ENCODE measurements at regions not wholly inside any gene's neighbourhood (a gene's known extent, or its start where the extent isn't known, plus 50 kb on each side); places are given as distances from the start of the nearest gene placed in this dataset.

- TF ChIP-seq USF1 (IDR thresholded peaks at IDR 0.05): no peak
- no peak for TF ChIP-seq EP300 (IDR thresholded peaks at IDR 0.05; ENCODE audit: borderline replicate concordance)
- TF ChIP-seq NFIC (IDR thresholded peaks at IDR 0.05): no peak
- TF ChIP-seq MAX (IDR thresholded peaks at IDR 0.05): no peak
- TF ChIP-seq TAF1 (IDR thresholded peaks at IDR 0.05; ENCODE audit: low read depth): no peak
- TF ChIP-seq, protein P1, sequence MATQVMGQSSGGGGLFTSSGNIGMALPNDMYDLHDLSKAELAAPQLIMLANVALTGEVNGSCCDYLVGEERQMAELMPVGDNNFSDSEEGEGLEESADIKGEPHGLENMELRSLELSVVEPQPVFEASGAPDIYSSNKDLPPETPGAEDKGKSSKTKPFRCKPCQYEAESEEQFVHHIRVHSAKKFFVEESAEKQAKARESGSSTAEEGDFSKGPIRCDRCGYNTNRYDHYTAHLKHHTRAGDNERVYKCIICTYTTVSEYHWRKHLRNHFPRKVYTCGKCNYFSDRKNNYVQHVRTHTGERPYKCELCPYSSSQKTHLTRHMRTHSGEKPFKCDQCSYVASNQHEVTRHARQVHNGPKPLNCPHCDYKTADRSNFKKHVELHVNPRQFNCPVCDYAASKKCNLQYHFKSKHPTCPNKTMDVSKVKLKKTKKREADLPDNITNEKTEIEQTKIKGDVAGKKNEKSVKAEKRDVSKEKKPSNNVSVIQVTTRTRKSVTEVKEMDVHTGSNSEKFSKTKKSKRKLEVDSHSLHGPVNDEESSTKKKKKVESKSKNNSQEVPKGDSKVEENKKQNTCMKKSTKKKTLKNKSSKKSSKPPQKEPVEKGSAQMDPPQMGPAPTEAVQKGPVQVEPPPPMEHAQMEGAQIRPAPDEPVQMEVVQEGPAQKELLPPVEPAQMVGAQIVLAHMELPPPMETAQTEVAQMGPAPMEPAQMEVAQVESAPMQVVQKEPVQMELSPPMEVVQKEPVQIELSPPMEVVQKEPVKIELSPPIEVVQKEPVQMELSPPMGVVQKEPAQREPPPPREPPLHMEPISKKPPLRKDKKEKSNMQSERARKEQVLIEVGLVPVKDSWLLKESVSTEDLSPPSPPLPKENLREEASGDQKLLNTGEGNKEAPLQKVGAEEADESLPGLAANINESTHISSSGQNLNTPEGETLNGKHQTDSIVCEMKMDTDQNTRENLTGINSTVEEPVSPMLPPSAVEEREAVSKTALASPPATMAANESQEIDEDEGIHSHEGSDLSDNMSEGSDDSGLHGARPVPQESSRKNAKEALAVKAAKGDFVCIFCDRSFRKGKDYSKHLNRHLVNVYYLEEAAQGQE (IDR thresholded peaks at IDR 0.05; ENCODE audit: low read depth): no peak
- no peak for TF ChIP-seq TCF12 (IDR thresholded peaks at IDR 0.05; ENCODE audit: low read depth)
- TF ChIP-seq FOXM1 (IDR thresholded peaks at IDR 0.05; ENCODE audit: borderline replicate concordance, low read depth): no peak
- no peak for TF ChIP-seq CEBPB (IDR thresholded peaks at IDR 0.05)
- no peak for TF ChIP-seq RAD21 (IDR thresholded peaks at IDR 0.05; ENCODE audit: low read depth)
Observed at GRCh38 chr12:19707948-19708409, 268.7 kb downstream of the AEBP2 start.
